ENCODE measurements at regions not wholly inside any gene's neighbourhood (a gene's known extent, or its start where the extent isn't known, plus 50 kb on each side); places are given as distances from the start of the nearest gene placed in this dataset.

DNA sequence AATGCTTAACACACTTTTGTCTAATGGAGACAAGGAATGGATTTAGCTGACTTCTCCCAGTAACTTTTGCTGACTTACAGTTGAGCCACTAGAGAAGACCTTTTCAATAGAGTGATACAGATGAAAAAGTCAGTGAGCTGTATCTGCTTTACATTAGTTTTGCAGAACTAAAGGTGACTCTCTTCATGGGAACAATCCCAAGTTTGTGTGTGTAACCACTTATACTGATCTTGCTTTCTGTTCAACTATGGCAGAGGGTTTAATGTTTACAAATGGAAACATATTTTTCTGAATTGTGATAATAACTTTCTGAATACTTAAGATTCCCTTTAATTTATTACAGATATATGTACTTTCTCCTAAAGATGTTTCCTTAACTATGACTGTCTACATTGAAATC lies 182.6 kb upstream of the PUDP start:
- TF ChIP-seq, protein P1, sequence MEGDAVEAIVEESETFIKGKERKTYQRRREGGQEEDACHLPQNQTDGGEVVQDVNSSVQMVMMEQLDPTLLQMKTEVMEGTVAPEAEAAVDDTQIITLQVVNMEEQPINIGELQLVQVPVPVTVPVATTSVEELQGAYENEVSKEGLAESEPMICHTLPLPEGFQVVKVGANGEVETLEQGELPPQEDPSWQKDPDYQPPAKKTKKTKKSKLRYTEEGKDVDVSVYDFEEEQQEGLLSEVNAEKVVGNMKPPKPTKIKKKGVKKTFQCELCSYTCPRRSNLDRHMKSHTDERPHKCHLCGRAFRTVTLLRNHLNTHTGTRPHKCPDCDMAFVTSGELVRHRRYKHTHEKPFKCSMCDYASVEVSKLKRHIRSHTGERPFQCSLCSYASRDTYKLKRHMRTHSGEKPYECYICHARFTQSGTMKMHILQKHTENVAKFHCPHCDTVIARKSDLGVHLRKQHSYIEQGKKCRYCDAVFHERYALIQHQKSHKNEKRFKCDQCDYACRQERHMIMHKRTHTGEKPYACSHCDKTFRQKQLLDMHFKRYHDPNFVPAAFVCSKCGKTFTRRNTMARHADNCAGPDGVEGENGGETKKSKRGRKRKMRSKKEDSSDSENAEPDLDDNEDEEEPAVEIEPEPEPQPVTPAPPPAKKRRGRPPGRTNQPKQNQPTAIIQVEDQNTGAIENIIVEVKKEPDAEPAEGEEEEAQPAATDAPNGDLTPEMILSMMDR (conservative IDR thresholded peaks at IDR 0.05): no peak
- TF ChIP-seq EZH2 (IDR thresholded peaks at IDR 0.05; ENCODE audit: low read depth): no peak
